DOHH2 (cell line): ENCODE measurements at regions not wholly inside any gene's neighbourhood (a gene's known extent, or its start where the extent isn't known, plus 50 kb on each side); places are given as distances from the start of the nearest gene placed in this dataset.

Experiments used
- CTCF ChIP-seq: fragments of 200-600 bp; sonication (generic); IDR thresholded peaks from one replicate; pipeline ENCODE4 v1.5.1; 2014; ENCODE audit warnings: antibody characterized with exemption, mild to moderate bottlenecking, low read depth, low read length; ENCODE audit not compliant: poor library complexity, severe bottlenecking
- EZH2phosphoT487 ChIP-seq: fragments of 200-600 bp; sonication (generic); IDR thresholded peaks from 2 replicates; pipeline ENCODE4 v1.6.1; 2017; ENCODE audit warnings: borderline replicate concordance, mild to moderate bottlenecking, antibody characterized with exemption, low read length, moderate library complexity, mixed read lengths

GRCh38 chr1:168482106-168482505 lies 61.7 kb downstream of the XCL2 start:
- TF ChIP-seq CTCF (no peak), EZH2phosphoT487 (no peak)
